Uterus (tissue), 3 donors: ENCODE measurements at regions not wholly inside any gene's neighbourhood (a gene's known extent, or its start where the extent isn't known, plus 50 kb on each side); places are given as distances from the start of the nearest gene placed in this dataset.

ENCODE experiments used
- DNase-seq, 2 donors: peaks; one replicate each; pipeline ENCODE4 v3.0.0-alpha.2; 2019 to 2020
- H3K27ac ChIP-seq, 2 donors: fragments of 200-600 bp; sonication (generic); 1 replicate in 1 of 2; 2 replicates in 1 of 2; pipeline ENCODE4 v1.5.1; 2016 to 2018
- H3K27me3 ChIP-seq, 2 donors: fragments of 200-600 bp; sonication (generic); one replicate each; pipeline ENCODE4 v1.5.1; 2018 to 2019; ENCODE audit warnings: control low read depth in 1 of 2
- H3K36me3 ChIP-seq, 2 donors: fragments of 200-600 bp; sonication (generic); one replicate each; pipeline ENCODE4 v1.5.1; 2019; ENCODE audit warnings: control low read depth in 1 of 2
- H3K4me1 ChIP-seq, 2 donors: fragments of 200-600 bp; sonication (generic); one replicate each; pipeline ENCODE4 v1.5.1; 2018 to 2019; ENCODE audit warnings: control low read depth in 1 of 2
- H3K4me3 ChIP-seq, 2 donors: fragments of 200-600 bp; sonication (generic); 1 replicate in 1 of 2; 2 replicates in 1 of 2; pipeline ENCODE4 v1.5.1; 2018 to 2019; ENCODE audit warnings: mild to moderate bottlenecking in 1 of 2
- H3K9me3 ChIP-seq, 2 donors: fragments of 200-600 bp; sonication (generic); one replicate each; pipeline ENCODE4 v1.5.1; 2019; ENCODE audit warnings: control low read depth in 1 of 2
- POLR2A ChIP-seq, 2 donors: fragments of 450-650 bp; IDR thresholded peaks; one replicate each; pipeline ENCODE4 v1.6.1; 2016; ENCODE audit warnings: antibody characterized with exemption in 2 of 2, mild to moderate bottlenecking in 1 of 2, moderate library complexity in 1 of 2
- intact Hi-C: fragments of 100-400 bp; cut with DNase I; formaldehyde crosslinking; loops from one replicate; pipeline ENCODE4 v1.15.1; 2023; ENCODE audit warnings: low total_unique reads
- TF ChIP-seq, protein P1 (sequence below), 4 experiments: fragments of 200-600 bp in 2 of 4; fragments of 450-650 bp in 2 of 4; sonication (generic) in 2 of 4; IDR thresholded peaks; one replicate each; pipeline ENCODE4 v1.5.1; 2016 to 2019; ENCODE audit warnings: antibody characterized with exemption in 4 of 4, mild to moderate bottlenecking in 2 of 4, moderate library complexity in 1 of 4
- donor health status: DM: yes; HTN: yes; CAD: no.

DNA sequence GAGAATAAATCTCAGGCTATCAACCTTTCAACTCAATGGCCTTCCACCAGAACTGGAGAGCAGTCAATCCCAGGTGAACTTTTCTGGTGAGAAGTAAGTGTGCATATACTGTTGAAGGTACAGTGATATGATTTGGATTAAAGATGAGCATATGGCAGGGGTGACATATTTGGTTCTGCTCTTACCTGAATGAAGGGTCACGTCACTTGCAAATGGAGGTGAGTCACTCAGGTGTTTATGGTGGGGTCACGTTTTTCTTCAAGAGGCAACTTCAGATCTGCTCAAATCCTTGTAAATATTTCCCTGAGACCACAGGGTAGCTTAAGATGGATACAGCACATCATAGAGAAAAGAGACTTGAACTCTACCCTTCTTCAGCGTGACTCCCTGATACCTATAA, 143.2 kb downstream of the BRMS1L start:
- Histone ChIP-seq H3K36me3 (no peaks in the 10 kb centered on the region), H3K4me3 (no peak overlapping the region), H3K9me3 (no peaks in the 10 kb centered on the region), H3K27me3 (no peaks in the 10 kb centered on the region), H3K4me1 (no peaks in the 10 kb centered on the region), H3K27ac (no peak overlapping the region)
- DNase-seq: no peak
- no peak for TF ChIP-seq POLR2A (IDR thresholded peaks at IDR 0.05)
- TF ChIP-seq, protein P1, sequence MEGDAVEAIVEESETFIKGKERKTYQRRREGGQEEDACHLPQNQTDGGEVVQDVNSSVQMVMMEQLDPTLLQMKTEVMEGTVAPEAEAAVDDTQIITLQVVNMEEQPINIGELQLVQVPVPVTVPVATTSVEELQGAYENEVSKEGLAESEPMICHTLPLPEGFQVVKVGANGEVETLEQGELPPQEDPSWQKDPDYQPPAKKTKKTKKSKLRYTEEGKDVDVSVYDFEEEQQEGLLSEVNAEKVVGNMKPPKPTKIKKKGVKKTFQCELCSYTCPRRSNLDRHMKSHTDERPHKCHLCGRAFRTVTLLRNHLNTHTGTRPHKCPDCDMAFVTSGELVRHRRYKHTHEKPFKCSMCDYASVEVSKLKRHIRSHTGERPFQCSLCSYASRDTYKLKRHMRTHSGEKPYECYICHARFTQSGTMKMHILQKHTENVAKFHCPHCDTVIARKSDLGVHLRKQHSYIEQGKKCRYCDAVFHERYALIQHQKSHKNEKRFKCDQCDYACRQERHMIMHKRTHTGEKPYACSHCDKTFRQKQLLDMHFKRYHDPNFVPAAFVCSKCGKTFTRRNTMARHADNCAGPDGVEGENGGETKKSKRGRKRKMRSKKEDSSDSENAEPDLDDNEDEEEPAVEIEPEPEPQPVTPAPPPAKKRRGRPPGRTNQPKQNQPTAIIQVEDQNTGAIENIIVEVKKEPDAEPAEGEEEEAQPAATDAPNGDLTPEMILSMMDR (IDR thresholded peaks at IDR 0.05): no peak
- intact Hi-C loops: no loop called here

DNA sequence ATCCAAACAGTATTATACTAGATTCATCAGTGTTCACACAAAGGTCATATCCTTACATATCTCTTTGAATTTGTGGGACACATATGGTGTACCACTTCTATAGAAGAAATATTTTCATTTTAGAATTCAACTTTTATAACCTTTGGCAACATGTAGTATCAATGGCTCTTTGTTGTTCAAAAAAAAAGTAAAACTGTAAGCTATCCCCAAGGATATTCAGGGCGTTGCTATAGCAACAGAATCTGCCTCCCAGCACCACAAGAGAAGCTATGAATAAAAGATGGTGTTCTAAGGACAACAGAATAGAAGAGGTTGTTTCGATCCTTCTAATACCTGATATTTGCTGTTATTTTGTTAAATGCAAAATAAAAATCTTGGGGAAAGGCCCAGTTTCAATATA, 139.3 kb downstream of the BRMS1L start:
- no peak overlapping the region for H3K4me3 ChIP-seq
- no peaks in the 10 kb centered on the region for H3K36me3 ChIP-seq
- H3K9me3 ChIP-seq: no peaks in the 10 kb centered on the region
- no peak for DNase-seq
- no peak for TF ChIP-seq POLR2A (IDR thresholded peaks at IDR 0.05)
- TF ChIP-seq, protein P1 (IDR thresholded peaks at IDR 0.05): no peak
- H3K27ac ChIP-seq: no peak overlapping the region
- no peaks in the 10 kb centered on the region for H3K27me3 ChIP-seq
- intact Hi-C loops: no loop called here
- H3K4me1 ChIP-seq: no peaks in the 10 kb centered on the region

DNA sequence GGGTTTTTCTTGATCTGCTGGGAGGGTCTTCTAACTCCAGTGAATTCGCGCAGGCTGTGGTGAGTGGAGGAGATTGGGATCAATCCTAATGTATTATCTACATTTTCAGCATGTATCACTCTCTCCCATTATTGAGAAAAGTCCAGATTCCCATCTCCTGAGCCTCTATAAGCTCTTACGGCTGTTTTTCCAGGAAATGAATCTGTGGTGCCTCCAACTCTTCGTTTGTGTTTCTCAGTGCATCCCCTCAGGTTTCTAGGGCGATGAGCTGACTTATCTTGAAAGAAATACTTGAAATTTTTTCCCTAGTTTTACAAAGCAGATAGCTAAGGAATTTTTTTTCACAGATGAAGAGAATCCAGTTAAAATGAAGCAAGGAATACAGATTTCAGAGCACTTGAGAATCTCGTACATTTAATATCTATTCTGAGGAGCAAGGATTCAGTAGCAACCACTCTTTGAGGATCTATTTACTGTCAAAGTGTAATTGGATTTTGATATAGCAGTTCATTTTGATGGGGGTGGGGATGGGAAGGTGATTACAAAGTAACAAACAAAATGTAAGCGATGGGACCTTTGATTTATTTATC, 138.7 kb downstream of the BRMS1L start:
- no peak for DNase-seq
- H3K27me3 ChIP-seq: no peaks in the 10 kb centered on the region
- no peaks in the 10 kb centered on the region for H3K9me3 ChIP-seq
- no peaks in the 10 kb centered on the region for H3K4me1 ChIP-seq
- TF ChIP-seq, protein P1 (IDR thresholded peaks at IDR 0.05): no peak
- TF ChIP-seq POLR2A (IDR thresholded peaks at IDR 0.05): no peak
- H3K27ac ChIP-seq: no peak overlapping the region
- H3K36me3 ChIP-seq: no peaks in the 10 kb centered on the region
- intact Hi-C loops: no loop called here
- no peak overlapping the region for H3K4me3 ChIP-seq

DNA sequence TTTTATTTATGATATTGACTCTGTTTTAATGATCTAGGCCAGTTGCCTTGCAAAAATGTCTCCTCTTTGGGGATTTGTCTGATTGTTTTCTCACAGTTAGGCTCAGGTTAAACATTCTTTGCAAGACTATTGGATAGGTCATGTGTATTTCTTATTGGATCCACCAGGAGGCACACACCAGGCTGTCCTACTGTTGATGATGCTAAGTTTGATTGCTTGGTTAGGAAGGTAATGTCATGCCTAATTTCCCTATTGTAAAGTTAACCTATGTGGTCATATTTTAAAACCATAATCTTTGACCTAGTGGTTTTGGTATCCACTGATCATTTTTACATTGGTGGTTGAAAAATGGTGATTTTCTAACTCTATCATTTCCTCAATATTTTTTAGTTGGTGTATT, 137.1 kb downstream of the BRMS1L start:
- no peaks in the 10 kb centered on the region for H3K4me1 ChIP-seq
- no peaks in the 10 kb centered on the region for H3K9me3 ChIP-seq
- no peaks in the 10 kb centered on the region for H3K36me3 ChIP-seq
- H3K27ac ChIP-seq: no peak overlapping the region
- DNase-seq: no peak
- intact Hi-C loops: no loop called here
- H3K27me3 ChIP-seq: no peaks in the 10 kb centered on the region
- H3K4me3 ChIP-seq: no peak overlapping the region
- no peak for TF ChIP-seq POLR2A (IDR thresholded peaks at IDR 0.05)
- TF ChIP-seq, protein P1 (IDR thresholded peaks at IDR 0.05): no peak

DNA sequence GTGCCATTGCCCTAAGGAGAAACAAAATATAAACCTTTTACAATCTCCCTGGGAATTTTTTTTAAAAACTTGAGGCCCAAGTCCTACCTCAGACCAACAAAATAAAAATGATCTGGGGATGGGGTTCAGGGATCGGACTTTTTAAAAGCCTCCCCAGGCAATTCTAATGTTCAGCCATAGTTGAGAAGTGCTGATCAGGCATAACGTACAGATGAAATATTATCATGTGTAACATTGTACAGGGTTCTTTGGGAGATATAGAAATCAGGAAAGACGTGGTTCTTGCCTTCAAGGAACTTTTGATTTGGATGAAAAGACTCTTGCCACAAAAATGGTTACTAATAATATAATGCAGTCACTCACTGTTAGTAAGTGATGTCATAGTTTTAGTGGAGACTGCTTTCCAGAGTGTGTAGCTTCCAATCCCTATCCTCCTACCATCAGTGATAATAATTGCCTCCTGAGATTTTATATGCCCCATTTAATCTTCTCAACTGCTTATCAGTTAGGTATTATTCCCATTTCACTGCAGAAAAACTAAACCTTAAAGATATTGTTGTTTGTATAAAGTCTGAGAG, 135.6 kb downstream of the BRMS1L start:
- TF ChIP-seq, protein P1 (IDR thresholded peaks at IDR 0.05): no peak
- TF ChIP-seq POLR2A (IDR thresholded peaks at IDR 0.05): no peak
- no peak overlapping the region for H3K4me3 ChIP-seq
- no peak overlapping the region for H3K27ac ChIP-seq
- no peaks in the 10 kb centered on the region for H3K9me3 ChIP-seq
- no peaks in the 10 kb centered on the region for H3K36me3 ChIP-seq
- no peaks in the 10 kb centered on the region for H3K27me3 ChIP-seq
- intact Hi-C loops: no loop called here
- no peak for DNase-seq
- H3K4me1 ChIP-seq: no peaks in the 10 kb centered on the region
